Right atrium auricular region (tissue), 2 donors: ENCODE measurements at regions not wholly inside any gene's neighbourhood (a gene's known extent, or its start where the extent isn't known, plus 50 kb on each side); places are given as distances from the start of the nearest gene placed in this dataset.

Experiments used
- DNase-seq: peaks from one replicate; pipeline ENCODE4 v3.0.0-alpha.2; 2019; ENCODE audit warnings: low spot score
- H3K27ac ChIP-seq, 2 donors: fragments of 200-600 bp; sonication (generic); 1 replicate in 1 of 2; 2 replicates in 1 of 2; pipeline ENCODE4 v1.5.1; 2016 to 2019
- H3K27me3 ChIP-seq, 2 donors: fragments of 200-600 bp; sonication (generic); one replicate each; pipeline versions ENCODE4 v1.5.1 to v1.6.0; 2017 to 2019
- H3K36me3 ChIP-seq: fragments of 200-600 bp; sonication (generic); one replicate; pipeline ENCODE4 v1.5.1; 2016
- H3K4me1 ChIP-seq, 2 donors: fragments of 200-600 bp; sonication (generic); one replicate each; pipeline versions ENCODE4 v1.5.1 to v1.6.0; 2017 to 2019
- H3K4me3 ChIP-seq, 2 donors: fragments of 200-600 bp; sonication (generic); 1 replicate in 1 of 2; 2 replicates in 1 of 2; pipeline ENCODE4 v1.5.1; 2017 to 2019; ENCODE audit warnings: mild to moderate bottlenecking in 1 of 2, moderate library complexity in 1 of 2
- H3K9me3 ChIP-seq, 2 donors: fragments of 200-600 bp; sonication (generic); one replicate each; pipeline ENCODE4 v1.5.1; 2019
- CTCF ChIP-seq, 2 donors: fragments of 200-600 bp; sonication (generic); IDR thresholded peaks; one replicate each; pipeline ENCODE4 v1.5.1; 2019; ENCODE audit warnings: antibody characterized with exemption in 2 of 2

- H3K36me3 ChIP-seq, result no peaks in the 10 kb centered on the region
- H3K27ac ChIP-seq, result no peak overlapping the region
- H3K27me3 ChIP-seq, result no peaks in the 10 kb centered on the region
- TF ChIP-seq CTCF (IDR thresholded peaks at IDR 0.05), result no peak
- no peak overlapping the region for H3K4me3 ChIP-seq
- no peaks in the 10 kb centered on the region for H3K4me1 ChIP-seq
- no peaks in the 10 kb centered on the region for H3K9me3 ChIP-seq
- no peak for DNase-seq
Measured at GRCh38 chr4:180900781-180901180, 1342.4 kb upstream of the TENM3 start.

- Histone ChIP-seq H3K36me3 (no peaks in the 10 kb centered on the region), H3K27ac (no peak overlapping the region), H3K4me1 (no peaks in the 10 kb centered on the region), H3K9me3 (no peaks in the 10 kb centered on the region), H3K4me3 (no peak overlapping the region), H3K27me3 (no peaks in the 10 kb centered on the region)
- no peak for DNase-seq
- no peak for TF ChIP-seq CTCF (IDR thresholded peaks at IDR 0.05)
Measured at GRCh38 chr4:180909279-180909678, 1333.9 kb upstream of the TENM3 start.

GRCh38 chr4:180913750-180914149 is 1329.5 kb upstream of the TENM3 start:
- H3K27ac ChIP-seq, result no peak overlapping the region
- no peaks in the 10 kb centered on the region for H3K36me3 ChIP-seq
- H3K4me3 ChIP-seq, result no peak overlapping the region
- no peaks in the 10 kb centered on the region for H3K27me3 ChIP-seq
- DNase-seq, result no peak
- no peak for TF ChIP-seq CTCF (IDR thresholded peaks at IDR 0.05)
- no peaks in the 10 kb centered on the region for H3K4me1 ChIP-seq
- H3K9me3 ChIP-seq, result no peaks in the 10 kb centered on the region

- Histone ChIP-seq H3K27ac (no peak overlapping the region), H3K4me1 (no peaks in the 10 kb centered on the region), H3K36me3 (no peaks in the 10 kb centered on the region), H3K9me3 (no peaks in the 10 kb centered on the region), H3K4me3 (no peak overlapping the region), H3K27me3 (no peaks in the 10 kb centered on the region)
- no peak for DNase-seq
- TF ChIP-seq CTCF (IDR thresholded peaks at IDR 0.05), result no peak
Measured at GRCh38 chr4:180923486-180923885, 1319.7 kb upstream of the TENM3 start.

GRCh38 chr4:180925805-180926204 is 1317.4 kb upstream of the TENM3 start:
- TF ChIP-seq CTCF (IDR thresholded peaks at IDR 0.05), result no peak
- H3K9me3 ChIP-seq, result no peaks in the 10 kb centered on the region
- H3K27ac ChIP-seq, result no peak overlapping the region
- no peak overlapping the region for H3K4me3 ChIP-seq
- H3K27me3 ChIP-seq, result no peaks in the 10 kb centered on the region
- no peaks in the 10 kb centered on the region for H3K4me1 ChIP-seq
- no peak for DNase-seq
- H3K36me3 ChIP-seq, result no peaks in the 10 kb centered on the region

- no peak overlapping the region for H3K4me3 ChIP-seq
- no peak for DNase-seq
- no peaks in the 10 kb centered on the region for H3K4me1 ChIP-seq
- TF ChIP-seq CTCF (IDR thresholded peaks at IDR 0.05), result no peak
- no peak overlapping the region for H3K27ac ChIP-seq
- no peaks in the 10 kb centered on the region for H3K9me3 ChIP-seq
- H3K36me3 ChIP-seq, result no peaks in the 10 kb centered on the region
- no peaks in the 10 kb centered on the region for H3K27me3 ChIP-seq
Measured at GRCh38 chr4:180926277-180926676, 1316.9 kb upstream of the TENM3 start.
